Islet of Langerhans (tissue), 1 donor: ENCODE measurements at regions not wholly inside any gene's neighbourhood (a gene's known extent, or its start where the extent isn't known, plus 50 kb on each side); places are given as distances from the start of the nearest gene placed in this dataset.
"Not testable (repeated sequence)": the region's sequence is repeated elsewhere in the genome, so short reads cannot be mapped to it uniquely, and the experiment has no call there.

Experiments
- FAIRE-seq: peaks from one replicate; lab custom pipeline; 2011; peaks lifted over from hg19 to GRCh38; lab: Jason Lieb, UNC

DNA sequence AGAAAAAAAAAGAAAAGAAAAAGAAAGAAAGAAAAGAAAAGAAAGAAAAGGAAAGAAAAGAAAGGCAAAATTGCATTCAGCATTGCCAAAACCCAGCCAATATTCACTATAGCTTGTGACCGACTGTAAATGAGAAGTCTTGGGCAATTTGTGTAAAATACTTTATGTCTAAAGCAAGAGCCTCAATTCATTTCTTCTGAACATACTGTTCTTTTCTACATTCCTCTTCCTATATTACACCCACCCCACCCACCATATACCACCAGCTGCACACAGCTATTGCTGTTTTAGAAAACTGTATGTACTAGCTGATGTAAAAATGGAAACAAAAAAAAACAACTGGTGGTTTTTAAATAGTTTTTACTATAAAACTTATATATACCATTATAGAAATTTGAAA is 156.9 kb upstream of the TTC29 start:
- FAIRE-seq = peak; percentile 51

- FAIRE-seq = no peak
Observed at GRCh38 chr4:147103403-147103946, 157.8 kb upstream of the TTC29 start.

DNA sequence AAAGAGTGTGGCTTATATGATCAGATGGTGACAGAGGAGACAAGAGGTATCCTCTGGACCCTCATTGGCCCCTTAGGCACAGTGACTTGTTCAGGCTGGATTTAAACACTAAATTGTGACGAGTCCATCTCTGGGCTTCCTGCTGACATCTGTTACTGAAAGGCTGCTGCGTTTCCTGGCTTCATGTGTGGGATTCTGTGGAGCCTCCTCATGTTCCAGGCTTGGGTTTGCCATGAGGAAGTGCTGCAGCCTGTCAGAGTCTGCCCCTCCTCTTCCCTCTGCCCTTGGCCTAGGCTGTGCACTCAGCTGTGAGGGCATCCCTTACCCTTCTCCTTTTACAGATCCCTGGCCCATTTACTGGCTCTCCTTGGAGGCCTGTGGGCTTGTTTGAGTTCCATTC is 159.1 kb upstream of the TTC29 start:
- no peak for FAIRE-seq

DNA sequence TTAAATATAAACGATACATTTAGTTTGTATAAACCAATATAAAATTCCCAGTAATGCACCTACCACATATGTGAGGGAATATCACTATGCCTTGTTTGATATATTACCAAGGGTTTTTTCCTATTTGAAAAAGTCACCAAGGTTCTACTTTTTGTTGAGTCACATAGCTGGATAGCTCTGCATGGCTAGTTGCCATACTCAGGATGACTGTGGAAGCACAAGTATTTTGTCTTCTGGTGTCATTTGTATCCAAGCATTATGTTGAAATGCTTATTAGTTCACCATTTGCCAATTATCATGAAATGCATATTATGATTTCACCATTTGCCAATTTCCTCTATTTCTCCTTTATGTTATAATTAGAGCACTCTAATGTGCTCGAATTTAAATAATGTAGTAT is 162.7 kb upstream of the TTC29 start:
- no peak for FAIRE-seq

DNA sequence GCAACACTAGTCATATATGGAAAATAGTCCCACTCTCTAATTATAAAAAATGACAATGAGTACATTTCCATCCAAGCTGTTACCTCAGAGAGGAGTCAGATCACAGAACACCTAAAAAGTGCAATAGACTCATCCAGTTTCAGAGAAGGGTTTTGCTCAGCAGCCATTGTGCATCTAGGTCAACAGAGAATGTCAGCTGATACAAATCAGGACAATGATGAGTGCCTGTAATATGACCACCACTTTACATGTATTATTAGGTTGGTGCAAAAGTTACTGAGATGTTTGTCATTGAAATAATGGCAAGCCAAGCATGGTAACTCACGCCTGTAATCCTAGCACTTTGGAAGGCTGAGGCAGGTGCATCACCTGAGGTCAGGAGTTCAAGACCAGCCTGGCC is 164.1 kb upstream of the TTC29 start:
- FAIRE-seq = no peak

- no peak for FAIRE-seq
Observed at GRCh38 chr4:147110473-147111367, 165.1 kb upstream of the TTC29 start.

- FAIRE-seq = not testable (repeated sequence)
Observed at GRCh38 chr4:147112196-147112595, 166.5 kb upstream of the TTC29 start.

DNA sequence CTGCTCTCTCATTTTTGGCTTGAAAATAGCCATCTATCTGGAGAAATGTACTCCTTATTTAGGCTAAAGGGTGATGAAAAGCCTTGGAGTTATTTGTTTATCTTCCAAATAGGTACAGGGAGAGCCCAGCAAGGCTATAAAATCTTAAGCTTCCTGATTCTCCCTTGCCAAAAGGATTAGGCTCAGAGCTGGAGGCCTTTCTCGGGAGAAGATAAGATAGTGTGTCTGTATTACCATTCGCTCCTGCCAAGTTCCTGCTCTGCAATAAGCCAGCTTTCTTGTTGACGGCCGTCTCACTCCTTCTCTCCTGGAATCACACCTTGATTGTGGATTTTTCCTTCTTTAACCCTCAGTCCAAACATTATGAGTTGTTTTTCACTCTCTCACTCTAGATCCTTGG is 171.8 kb upstream of the TTC29 start:
- FAIRE-seq = no peak

DNA sequence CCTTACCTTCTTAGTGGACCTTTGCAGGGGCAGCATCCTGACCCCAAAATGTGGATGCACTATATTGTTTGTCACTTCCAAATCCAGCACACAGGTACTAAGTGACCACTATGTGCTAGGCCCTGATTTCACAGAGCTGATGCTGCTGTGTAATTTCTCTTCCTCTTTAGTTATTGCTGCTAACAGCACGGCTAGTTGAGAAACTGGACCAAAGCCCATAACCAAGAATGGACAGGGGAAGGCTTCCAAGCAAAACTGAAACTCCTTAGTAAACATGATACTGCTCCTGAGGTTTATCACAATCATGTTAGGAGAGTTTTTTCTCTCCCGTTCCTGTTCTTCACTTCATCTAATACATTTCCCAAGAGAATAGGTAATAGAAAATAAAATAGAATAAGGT is 172.9 kb upstream of the TTC29 start:
- FAIRE-seq = no peak

- FAIRE-seq = no peak
Observed at GRCh38 chr4:147122685-147123084, 177.0 kb upstream of the TTC29 start.

- no peak for FAIRE-seq
Observed at GRCh38 chr4:147123146-147123545, 177.5 kb upstream of the TTC29 start.

- no peak for FAIRE-seq
Observed at GRCh38 chr4:147128787-147129186, 183.1 kb upstream of the TTC29 start.

DNA sequence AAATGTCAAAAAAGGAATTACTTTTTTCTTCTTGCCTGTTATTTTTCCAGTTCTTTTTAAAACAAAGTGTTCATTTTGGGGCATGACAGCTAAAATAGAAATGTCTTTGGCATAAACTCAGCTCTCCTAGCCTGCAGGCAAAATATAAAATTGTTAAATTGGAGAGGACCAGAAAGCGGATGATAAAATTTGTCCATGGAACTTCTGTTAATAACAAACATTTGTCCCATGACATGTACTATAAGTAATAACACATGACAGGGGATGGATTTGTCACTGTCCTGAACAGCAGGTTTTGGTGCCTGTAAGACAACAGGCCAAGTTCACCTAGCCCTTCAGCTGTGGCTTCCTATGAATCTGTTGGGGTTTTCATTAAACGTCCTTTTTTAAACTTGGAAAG is 184.0 kb upstream of the TTC29 start:
- no peak for FAIRE-seq

DNA sequence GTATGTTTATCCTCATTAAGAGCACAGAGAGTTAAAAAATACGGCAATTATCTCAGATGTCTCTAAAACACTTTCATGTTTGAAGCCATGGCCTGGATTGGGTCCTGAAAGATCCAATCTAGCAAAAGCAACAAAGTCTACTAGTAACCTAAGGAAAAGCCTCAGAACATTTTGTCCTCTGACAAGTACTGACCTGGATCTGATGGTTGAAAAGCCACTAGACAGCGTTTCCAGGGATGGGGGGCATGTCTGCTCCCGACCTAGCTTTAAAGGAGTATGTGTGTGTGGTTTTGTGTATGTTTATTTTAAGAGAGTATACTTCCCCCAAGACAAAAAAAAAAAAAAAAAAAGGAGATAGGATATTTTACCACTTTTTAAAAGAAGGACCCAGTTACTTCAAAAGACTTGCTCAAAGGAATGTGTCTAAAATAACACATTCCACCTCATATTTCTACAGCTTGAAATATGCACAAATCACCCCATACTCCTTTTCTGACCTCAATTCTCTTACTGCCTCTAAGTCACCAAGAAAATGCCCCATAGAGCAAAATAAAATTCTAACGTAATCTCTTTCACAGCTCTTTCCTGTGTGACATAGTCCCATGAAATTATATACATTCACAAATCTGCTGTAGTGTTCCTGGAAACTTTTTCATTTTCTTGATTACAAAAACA is 189.0 kb upstream of the TTC29 start:
- no peak for FAIRE-seq

GRCh38 chr4:147136310-147136709 is 190.6 kb upstream of the TTC29 start:
- no peak for FAIRE-seq

DNA sequence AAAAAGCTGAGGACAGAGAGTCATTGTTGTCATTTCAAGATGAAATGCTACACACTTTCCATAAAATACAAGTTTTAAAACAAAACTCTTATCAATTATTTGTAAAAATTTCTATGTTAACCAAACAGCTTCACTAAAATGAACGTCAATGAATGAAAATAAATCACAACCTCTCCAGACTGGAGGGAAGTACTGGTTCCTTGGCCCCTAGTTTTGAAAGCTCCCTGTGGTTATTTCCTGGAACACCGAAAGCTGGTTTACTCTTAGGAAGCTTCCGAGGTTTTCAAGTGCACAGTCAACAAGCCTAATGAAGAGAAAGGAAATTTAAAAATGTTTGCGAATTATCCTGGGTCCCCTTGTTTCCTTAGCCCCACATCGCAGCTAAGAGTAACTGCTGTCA is 191.1 kb upstream of the TTC29 start:
- FAIRE-seq = no peak

DNA sequence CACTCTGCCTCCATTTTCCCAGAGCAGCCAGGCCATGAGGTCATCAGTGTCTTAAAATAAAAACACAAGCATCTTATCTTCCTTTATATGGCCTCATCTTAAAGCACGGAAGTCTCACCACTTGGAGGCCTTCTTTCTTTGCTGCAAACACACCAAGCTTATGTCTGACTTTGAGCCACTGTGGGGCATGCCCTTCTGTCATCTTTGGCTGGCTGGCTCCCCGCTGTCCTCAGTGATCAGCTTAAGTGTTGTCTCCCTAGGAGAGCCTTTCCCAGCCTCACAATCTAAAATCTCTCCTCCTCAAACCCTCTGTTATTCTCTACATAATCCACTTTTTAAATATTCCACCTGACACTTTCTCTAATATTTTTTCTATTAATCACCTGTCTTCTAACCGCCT is 191.6 kb upstream of the TTC29 start:
- no peak for FAIRE-seq

DNA sequence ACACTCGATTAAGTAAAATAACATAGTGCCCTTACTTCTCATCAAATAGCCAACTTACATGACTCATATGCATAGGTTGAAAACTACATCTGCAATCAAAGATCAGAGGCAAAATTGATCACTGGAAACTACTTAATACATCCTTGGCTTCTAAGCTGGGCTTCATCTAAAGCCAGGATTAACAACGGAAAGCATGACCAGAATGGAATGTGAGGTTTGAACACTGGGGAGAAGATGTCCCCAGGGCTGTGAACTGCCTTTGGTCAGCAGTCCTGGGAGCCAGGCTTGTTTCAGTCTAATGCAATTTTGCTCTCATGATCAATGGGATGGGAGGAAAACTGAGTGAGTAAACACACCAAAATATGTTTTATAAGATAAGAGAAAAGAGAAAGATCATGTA is 192.5 kb upstream of the TTC29 start:
- FAIRE-seq = no peak

GRCh38 chr4:147139455-147140198 is 194.0 kb upstream of the TTC29 start:
- no peak for FAIRE-seq

DNA sequence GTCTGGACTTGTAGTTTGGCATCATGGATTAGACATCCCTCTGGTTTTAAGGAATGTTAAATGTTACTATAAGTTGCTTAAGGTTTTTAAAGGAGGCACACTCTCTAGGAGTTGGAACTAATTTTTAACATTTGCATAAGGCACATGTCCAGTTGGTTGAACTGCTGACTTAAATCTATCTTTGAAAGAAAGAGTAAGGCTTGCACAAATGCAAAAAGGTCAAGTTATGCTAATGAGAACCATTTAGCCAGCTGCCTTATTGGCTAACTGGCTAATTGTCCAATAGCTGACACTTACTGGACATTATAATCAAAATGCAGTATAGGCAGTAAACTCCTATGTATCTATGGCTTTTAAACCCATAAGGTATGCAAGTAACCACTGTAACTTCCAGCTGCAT is 206.1 kb upstream of the TTC29 start:
- no peak for FAIRE-seq

GRCh38 chr4:147157860-147158701 is 212.4 kb upstream of the TTC29 start:
- no peak for FAIRE-seq
